HG03521 (cell line): ENCODE measurements at regions not wholly inside any gene's neighbourhood (a gene's known extent, or its start where the extent isn't known, plus 50 kb on each side); places are given as distances from the start of the nearest gene placed in this dataset.

ENCODE experiments used
- ATAC-seq: cut with Tn5 transposase; IDR thresholded peaks from one replicate; pipeline ENCODE4 v1.9.1; 2021; ENCODE audit warnings: mild to moderate bottlenecking, moderate library complexity; ENCODE audit not compliant: unreplicated experiment

- no peak for ATAC-seq
These were observed 557.6 kb downstream of the QKI start for GRCh38 chr6:163971841-163972838.

GRCh38 chr6:163970846-163971564 is 556.5 kb downstream of the QKI start:
- no peak for ATAC-seq

- no peak for ATAC-seq
These were observed 551.2 kb downstream of the QKI start for GRCh38 chr6:163965426-163966348.

- ATAC-seq = no peak
These were observed 550.3 kb downstream of the QKI start for GRCh38 chr6:163964789-163965188.

- ATAC-seq = no peak
These were observed 548.9 kb downstream of the QKI start for GRCh38 chr6:163963205-163964120.

GRCh38 chr6:163962627-163963117 is 548.2 kb downstream of the QKI start:
- ATAC-seq = no peak

GRCh38 chr6:163960128-163960527 is 545.6 kb downstream of the QKI start:
- ATAC-seq = no peak

- no peak for ATAC-seq
These were observed 544.1 kb downstream of the QKI start for GRCh38 chr6:163958646-163959045.

- ATAC-seq = peak; percentile 98
These were observed 542.3 kb downstream of the QKI start for GRCh38 chr6:163956571-163957407.

GRCh38 chr6:163955756-163956155 is 541.2 kb downstream of the QKI start:
- no peak for ATAC-seq

GRCh38 chr6:163955096-163955495 is 540.6 kb downstream of the QKI start:
- ATAC-seq = no peak

- ATAC-seq = no peak
These were observed 539.7 kb downstream of the QKI start for GRCh38 chr6:163954088-163954775.

- ATAC-seq = no peak
These were observed 537.5 kb downstream of the QKI start for GRCh38 chr6:163952005-163952404.

GRCh38 chr6:163951326-163951725 is 536.8 kb downstream of the QKI start:
- ATAC-seq = no peak

GRCh38 chr6:163950159-163950558 is 535.6 kb downstream of the QKI start:
- no peak for ATAC-seq

GRCh38 chr6:163949431-163949830 is 534.9 kb downstream of the QKI start:
- ATAC-seq = no peak

GRCh38 chr6:163948250-163948649 is 533.7 kb downstream of the QKI start:
- no peak for ATAC-seq

- ATAC-seq = no peak
These were observed 532.8 kb downstream of the QKI start for GRCh38 chr6:163947276-163947675.
